ENCODE measurements at regions not wholly inside any gene's neighbourhood (a gene's known extent, or its start where the extent isn't known, plus 50 kb on each side); places are given as distances from the start of the nearest gene placed in this dataset.

DNA sequence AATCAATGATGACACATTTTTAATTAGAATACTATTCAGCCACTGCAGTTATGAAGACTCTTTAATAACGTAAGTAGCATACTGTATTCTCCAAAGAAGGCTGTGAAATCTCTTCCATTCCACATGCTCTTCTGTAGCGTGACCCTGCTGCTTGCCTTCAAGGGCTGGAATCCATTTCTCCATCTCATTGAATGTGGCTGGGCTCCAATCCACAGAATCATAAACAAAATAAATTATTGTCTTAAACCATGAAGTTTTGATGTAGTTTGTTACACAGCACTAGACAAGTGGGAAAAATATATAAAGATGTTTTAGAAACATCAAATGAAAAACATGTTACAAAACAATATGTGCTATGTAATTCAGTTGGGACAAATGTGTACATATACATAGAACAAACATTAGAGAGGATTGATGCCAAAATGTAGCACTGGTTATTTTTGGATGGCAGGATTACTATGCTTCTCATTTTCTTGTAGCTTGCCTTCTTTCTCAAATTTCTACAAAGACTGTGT is 410.8 kb upstream of the PODXL start:
- TF ChIP-seq, protein P1, sequence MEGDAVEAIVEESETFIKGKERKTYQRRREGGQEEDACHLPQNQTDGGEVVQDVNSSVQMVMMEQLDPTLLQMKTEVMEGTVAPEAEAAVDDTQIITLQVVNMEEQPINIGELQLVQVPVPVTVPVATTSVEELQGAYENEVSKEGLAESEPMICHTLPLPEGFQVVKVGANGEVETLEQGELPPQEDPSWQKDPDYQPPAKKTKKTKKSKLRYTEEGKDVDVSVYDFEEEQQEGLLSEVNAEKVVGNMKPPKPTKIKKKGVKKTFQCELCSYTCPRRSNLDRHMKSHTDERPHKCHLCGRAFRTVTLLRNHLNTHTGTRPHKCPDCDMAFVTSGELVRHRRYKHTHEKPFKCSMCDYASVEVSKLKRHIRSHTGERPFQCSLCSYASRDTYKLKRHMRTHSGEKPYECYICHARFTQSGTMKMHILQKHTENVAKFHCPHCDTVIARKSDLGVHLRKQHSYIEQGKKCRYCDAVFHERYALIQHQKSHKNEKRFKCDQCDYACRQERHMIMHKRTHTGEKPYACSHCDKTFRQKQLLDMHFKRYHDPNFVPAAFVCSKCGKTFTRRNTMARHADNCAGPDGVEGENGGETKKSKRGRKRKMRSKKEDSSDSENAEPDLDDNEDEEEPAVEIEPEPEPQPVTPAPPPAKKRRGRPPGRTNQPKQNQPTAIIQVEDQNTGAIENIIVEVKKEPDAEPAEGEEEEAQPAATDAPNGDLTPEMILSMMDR (IDR thresholded peaks at IDR 0.05), result no peak
- TF ChIP-seq POLR2A (IDR thresholded peaks at IDR 0.05), result no peak
